ENCODE measurements at regions not wholly inside any gene's neighbourhood (a gene's known extent, or its start where the extent isn't known, plus 50 kb on each side); places are given as distances from the start of the nearest gene placed in this dataset.

DNA sequence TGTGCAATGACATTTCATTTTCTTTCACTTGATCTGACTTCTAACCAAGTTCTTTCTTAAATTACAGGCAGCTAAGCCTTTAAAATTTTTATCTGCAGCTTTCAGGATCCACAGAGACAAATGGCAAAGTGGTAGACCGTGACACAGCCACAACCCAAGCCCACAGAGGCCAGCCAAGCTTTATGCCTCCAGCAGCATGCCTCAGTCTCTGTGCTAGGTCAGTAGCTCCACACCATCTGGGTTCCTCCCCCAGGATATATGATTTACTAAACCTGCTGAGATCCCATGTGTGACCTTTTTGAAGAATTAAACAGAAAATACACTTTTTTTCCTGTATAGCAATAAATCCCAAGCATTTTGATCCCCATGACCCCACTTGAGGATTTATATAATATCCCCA is 290.4 kb upstream of the CAND1 start:
- H3K9me3 Mint-ChIP-seq: peaks cover 0 to 7% (median 0%) of the 10 kb centered on the region in 8 donors
- CTCF ChIA-PET (ENCODE audit: partially characterized antibody): no interaction called here
- no peak for DNase-seq
- POLR2A ChIA-PET (ENCODE audit: partially characterized antibody): no interaction called here
- no peaks in the 10 kb centered on the region for H3K36me3 Mint-ChIP-seq
- intact Hi-C loops (cut with micrococcal nuclease): no loop called here
- no peaks in the 10 kb centered on the region for H3K4me1 Mint-ChIP-seq
- H3K4me3 ChIP-seq (ENCODE audit: low read length in 2 of 2): no peak overlapping the region
- no peak overlapping the region for H3K27ac ChIP-seq (ENCODE audit: low read depth, low read length)
- H3K9me3 ChIP-seq (ENCODE audit: control insufficient read depth in 1 of 2, low read length in 2 of 2): no peaks in the 10 kb centered on the region
- no peaks in the 10 kb centered on the region for H3K36me3 ChIP-seq (ENCODE audit: insufficient read depth, low read length)
- no peak overlapping the region for H3K4me3 Mint-ChIP-seq
- H3K27ac Mint-ChIP-seq: no peak overlapping the region
- H3K4me1 ChIP-seq (ENCODE audit: insufficient read depth, low read length): no peaks in the 10 kb centered on the region
- H3K27me3 Mint-ChIP-seq: peaks cover 9 to 11% of the 10 kb centered on the region in 2 donors
- no peaks in the 10 kb centered on the region for H3K27me3 ChIP-seq (ENCODE audit: insufficient read depth, low read length)

DNA sequence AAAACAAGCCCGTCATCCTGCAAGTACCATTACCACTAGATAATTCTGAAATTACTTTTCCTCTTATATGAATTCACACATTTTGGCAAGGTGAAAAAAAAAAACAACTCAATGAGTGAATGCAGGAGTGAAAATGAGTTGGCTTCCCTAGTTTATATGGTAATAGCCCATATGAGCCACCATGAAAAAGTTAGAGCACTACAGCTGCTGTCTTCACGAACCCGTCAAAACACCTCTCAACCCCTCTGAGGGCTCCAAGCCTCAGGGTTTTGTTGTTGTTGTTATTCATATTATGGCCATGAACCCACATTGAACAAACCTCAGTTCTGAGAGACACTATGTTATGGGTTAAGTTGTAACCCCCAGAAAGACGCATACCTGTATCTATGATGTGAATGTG is 289.9 kb upstream of the CAND1 start:
- no peak for DNase-seq
- intact Hi-C loops (cut with micrococcal nuclease): no loop called here
- Histone ChIP-seq H3K9me3 (ENCODE audit: control insufficient read depth in 1 of 2, low read length in 2 of 2) (no peaks in the 10 kb centered on the region), H3K4me1 (ENCODE audit: insufficient read depth, low read length) (no peaks in the 10 kb centered on the region), H3K4me3 (ENCODE audit: low read length in 2 of 2) (no peak overlapping the region), H3K36me3 (ENCODE audit: insufficient read depth, low read length) (no peaks in the 10 kb centered on the region), H3K27me3 (ENCODE audit: insufficient read depth, low read length) (no peaks in the 10 kb centered on the region), H3K27ac (ENCODE audit: low read depth, low read length) (no peak overlapping the region)
- no peaks in the 10 kb centered on the region for H3K4me1 Mint-ChIP-seq
- no peaks in the 10 kb centered on the region for H3K36me3 Mint-ChIP-seq
- H3K4me3 Mint-ChIP-seq: no peak overlapping the region
- peaks cover 0 to 7% (median 0%) of the 10 kb centered on the region in 8 donors for H3K9me3 Mint-ChIP-seq
- ChIA-PET CTCF (ENCODE audit: partially characterized antibody) (no interaction called here), POLR2A (ENCODE audit: partially characterized antibody) (no interaction called here)
- H3K27ac Mint-ChIP-seq: no peak overlapping the region
- H3K27me3 Mint-ChIP-seq: peaks cover 9% of the 10 kb centered on the region in 2 donors

DNA sequence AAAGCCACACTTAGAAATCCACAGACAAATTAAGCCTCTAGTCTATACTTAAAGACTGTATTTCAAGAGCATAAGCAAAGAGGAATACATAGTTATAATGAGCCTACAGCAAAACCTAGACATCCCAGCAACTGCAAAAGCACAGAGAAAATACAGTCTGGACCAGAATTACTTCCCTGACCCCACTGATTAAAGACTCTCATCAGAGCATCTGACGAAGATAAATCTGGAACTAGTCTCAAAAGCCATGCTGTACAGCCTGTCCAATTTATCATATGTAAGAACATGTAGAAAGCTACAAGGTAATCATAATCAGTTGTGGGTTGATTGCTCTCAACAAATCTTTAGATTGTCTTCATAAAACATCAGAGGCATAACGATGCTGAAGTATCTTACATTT is 285.1 kb upstream of the CAND1 start:
- Histone ChIP-seq H3K4me3 (ENCODE audit: low read length in 2 of 2) (no peak overlapping the region), H3K36me3 (ENCODE audit: insufficient read depth, low read length) (no peaks in the 10 kb centered on the region), H3K4me1 (ENCODE audit: insufficient read depth, low read length) (no peaks in the 10 kb centered on the region), H3K27me3 (ENCODE audit: insufficient read depth, low read length) (no peaks in the 10 kb centered on the region), H3K9me3 (ENCODE audit: control insufficient read depth in 1 of 2, low read length in 2 of 2) (no peaks in the 10 kb centered on the region), H3K27ac (ENCODE audit: low read depth, low read length) (no peak overlapping the region)
- Mint-ChIP-seq H3K36me3 (no peaks in the 10 kb centered on the region), H3K4me3 (no peak overlapping the region), H3K4me1 (no peaks in the 10 kb centered on the region), H3K27ac (no peak overlapping the region), H3K9me3 (peaks cover 0 to 7% (median 0%) of the 10 kb centered on the region in 8 donors), H3K27me3 (peaks cover 6% of the 10 kb centered on the region in 2 donors)
- DNase-seq: no peak
- ChIA-PET POLR2A (ENCODE audit: partially characterized antibody) (no interaction called here), CTCF (ENCODE audit: partially characterized antibody) (no interaction called here)
- intact Hi-C loops (cut with micrococcal nuclease): no loop called here

DNA sequence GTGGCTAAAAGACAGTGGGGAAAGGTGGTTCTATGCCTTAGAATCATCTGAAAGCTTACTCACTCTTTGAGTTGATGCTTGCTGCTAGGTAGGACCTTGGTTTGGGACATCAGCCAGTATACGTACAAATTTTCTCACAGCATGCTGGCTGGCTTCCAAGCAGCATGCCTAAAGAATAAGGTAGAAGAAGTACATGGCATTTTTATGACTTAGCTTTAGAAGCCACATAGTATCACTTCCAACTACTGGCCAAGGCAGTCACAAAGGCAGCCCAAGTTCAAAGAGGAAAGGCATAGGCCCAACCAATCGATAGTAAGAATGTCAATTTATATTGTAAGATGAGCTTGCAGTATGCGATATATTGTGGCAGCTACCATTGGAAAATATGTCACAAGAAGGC is 284.2 kb upstream of the CAND1 start:
- Histone ChIP-seq H3K4me3 (ENCODE audit: low read length in 2 of 2) (no peak overlapping the region), H3K9me3 (ENCODE audit: control insufficient read depth in 1 of 2, low read length in 2 of 2) (no peaks in the 10 kb centered on the region), H3K27me3 (ENCODE audit: insufficient read depth, low read length) (no peaks in the 10 kb centered on the region), H3K4me1 (ENCODE audit: insufficient read depth, low read length) (no peaks in the 10 kb centered on the region), H3K36me3 (ENCODE audit: insufficient read depth, low read length) (no peaks in the 10 kb centered on the region), H3K27ac (ENCODE audit: low read depth, low read length) (no peak overlapping the region)
- H3K36me3 Mint-ChIP-seq: no peaks in the 10 kb centered on the region
- no peak overlapping the region for H3K27ac Mint-ChIP-seq
- CTCF ChIA-PET (ENCODE audit: partially characterized antibody): no interaction called here
- peaks cover 2% of the 10 kb centered on the region in 2 donors for H3K27me3 Mint-ChIP-seq
- POLR2A ChIA-PET (ENCODE audit: partially characterized antibody): no interaction called here
- DNase-seq: no peak
- intact Hi-C loops (cut with micrococcal nuclease): no loop called here
- peaks cover 0 to 7% (median 0%) of the 10 kb centered on the region in 8 donors for H3K9me3 Mint-ChIP-seq
- H3K4me3 Mint-ChIP-seq: no peak overlapping the region
- no peaks in the 10 kb centered on the region for H3K4me1 Mint-ChIP-seq

DNA sequence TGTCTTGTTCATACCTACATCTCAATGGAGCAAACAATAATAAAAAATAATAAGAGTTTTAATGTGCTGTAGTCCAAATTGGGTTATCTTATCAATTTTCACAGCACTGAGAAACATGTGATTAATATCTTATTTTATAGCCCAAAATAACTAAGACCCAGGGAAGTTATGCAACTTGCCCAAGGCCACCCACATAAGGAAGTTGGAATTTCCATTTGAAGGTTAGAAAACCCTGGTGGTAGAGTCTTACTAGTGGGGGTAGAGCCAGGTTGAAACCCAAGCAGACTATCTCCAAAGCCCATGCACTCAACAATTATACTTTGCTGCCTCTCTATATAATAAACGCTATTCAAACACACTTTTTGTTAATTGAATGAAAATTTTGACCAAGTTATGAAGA is 270.0 kb upstream of the CAND1 start:
- ChIA-PET CTCF (ENCODE audit: partially characterized antibody) (no interaction called here), POLR2A (ENCODE audit: partially characterized antibody) (no interaction called here)
- intact Hi-C loops (cut with micrococcal nuclease): no loop called here
- Mint-ChIP-seq H3K9me3 (peaks cover 0 to 3% (median 0%) of the 10 kb centered on the region in 8 donors), H3K27me3 (peaks cover 3% of the 10 kb centered on the region in 2 donors), H3K4me3 (no peak overlapping the region), H3K4me1 (no peaks in the 10 kb centered on the region), H3K27ac (no peak overlapping the region), H3K36me3 (no peaks in the 10 kb centered on the region)
- H3K36me3 ChIP-seq (ENCODE audit: insufficient read depth, low read length): no peaks in the 10 kb centered on the region
- H3K4me3 ChIP-seq (ENCODE audit: low read length in 2 of 2): no peak overlapping the region
- no peaks in the 10 kb centered on the region for H3K27me3 ChIP-seq (ENCODE audit: insufficient read depth, low read length)
- DNase-seq: no peak
- H3K4me1 ChIP-seq (ENCODE audit: insufficient read depth, low read length): no peaks in the 10 kb centered on the region
- no peak overlapping the region for H3K27ac ChIP-seq (ENCODE audit: low read depth, low read length)
- H3K9me3 ChIP-seq (ENCODE audit: control insufficient read depth in 1 of 2, low read length in 2 of 2): no peaks in the 10 kb centered on the region

DNA sequence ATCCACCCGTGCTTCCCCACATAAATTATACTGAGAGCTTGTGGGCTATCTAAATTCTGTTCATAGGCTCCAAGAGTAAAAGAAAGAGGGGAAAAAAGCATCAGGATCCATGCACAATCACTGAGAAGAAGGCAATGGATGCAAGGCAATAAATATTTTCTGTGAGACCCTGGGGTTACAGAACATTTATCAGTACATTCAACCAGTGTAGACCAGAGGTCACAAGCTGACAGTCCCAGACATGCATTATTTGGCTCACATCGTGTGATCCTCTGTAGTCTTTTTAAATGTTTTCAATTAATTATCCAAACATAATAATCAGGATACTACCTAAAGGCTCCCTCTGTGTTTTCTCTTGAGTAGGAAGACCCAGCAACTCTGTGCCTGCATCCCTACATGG is 267.9 kb upstream of the CAND1 start:
- ChIA-PET CTCF (ENCODE audit: partially characterized antibody) (no interaction called here), POLR2A (ENCODE audit: partially characterized antibody) (no interaction called here)
- Mint-ChIP-seq H3K27ac (no peak overlapping the region), H3K9me3 (peaks cover 0 to 3% (median 0%) of the 10 kb centered on the region in 8 donors), H3K4me3 (no peak overlapping the region), H3K4me1 (no peaks in the 10 kb centered on the region), H3K36me3 (no peaks in the 10 kb centered on the region), H3K27me3 (peaks cover 3% of the 10 kb centered on the region in 2 donors)
- no peak for DNase-seq
- H3K27me3 ChIP-seq (ENCODE audit: insufficient read depth, low read length): no peaks in the 10 kb centered on the region
- H3K36me3 ChIP-seq (ENCODE audit: insufficient read depth, low read length): no peaks in the 10 kb centered on the region
- H3K9me3 ChIP-seq (ENCODE audit: control insufficient read depth in 1 of 2, low read length in 2 of 2): no peaks in the 10 kb centered on the region
- H3K27ac ChIP-seq (ENCODE audit: low read depth, low read length): no peak overlapping the region
- intact Hi-C loops (cut with micrococcal nuclease): no loop called here
- no peak overlapping the region for H3K4me3 ChIP-seq (ENCODE audit: low read length in 2 of 2)
- H3K4me1 ChIP-seq (ENCODE audit: insufficient read depth, low read length): no peaks in the 10 kb centered on the region

DNA sequence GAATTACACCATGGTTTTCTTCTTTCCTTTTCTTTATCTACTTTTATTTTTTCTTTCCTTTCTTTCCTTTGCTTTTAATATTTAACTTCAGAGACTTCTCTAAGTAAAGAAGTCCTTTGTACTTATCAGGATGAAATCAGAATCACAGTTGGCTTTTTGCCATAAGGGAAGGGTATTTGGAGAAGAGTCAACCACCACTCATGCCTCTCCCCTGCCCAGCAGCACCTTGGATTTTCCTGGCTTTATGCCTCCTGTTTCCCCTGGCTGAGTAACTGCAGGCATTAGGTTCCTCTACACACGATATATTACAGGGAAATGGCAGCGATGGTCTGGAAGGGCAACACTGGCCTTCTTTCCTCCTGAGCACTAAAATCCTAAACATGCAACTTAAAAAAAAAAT is 266.4 kb upstream of the CAND1 start:
- Histone ChIP-seq H3K27ac (ENCODE audit: low read depth, low read length) (no peak overlapping the region), H3K36me3 (ENCODE audit: insufficient read depth, low read length) (no peaks in the 10 kb centered on the region), H3K4me3 (ENCODE audit: low read length in 2 of 2) (no peak overlapping the region), H3K4me1 (ENCODE audit: insufficient read depth, low read length) (no peaks in the 10 kb centered on the region), H3K9me3 (ENCODE audit: control insufficient read depth in 1 of 2, low read length in 2 of 2) (no peaks in the 10 kb centered on the region), H3K27me3 (ENCODE audit: insufficient read depth, low read length) (no peaks in the 10 kb centered on the region)
- POLR2A ChIA-PET (ENCODE audit: partially characterized antibody): no interaction called here
- Mint-ChIP-seq H3K27me3 (peaks cover 1 to 3% of the 10 kb centered on the region in 2 donors), H3K4me3 (no peak overlapping the region), H3K4me1 (no peaks in the 10 kb centered on the region), H3K9me3 (no peaks in the 10 kb centered on the region), H3K36me3 (no peaks in the 10 kb centered on the region), H3K27ac (no peak overlapping the region)
- intact Hi-C loops (cut with micrococcal nuclease): no loop called here
- no peak for DNase-seq
- CTCF ChIA-PET (ENCODE audit: partially characterized antibody): no interaction called here

DNA sequence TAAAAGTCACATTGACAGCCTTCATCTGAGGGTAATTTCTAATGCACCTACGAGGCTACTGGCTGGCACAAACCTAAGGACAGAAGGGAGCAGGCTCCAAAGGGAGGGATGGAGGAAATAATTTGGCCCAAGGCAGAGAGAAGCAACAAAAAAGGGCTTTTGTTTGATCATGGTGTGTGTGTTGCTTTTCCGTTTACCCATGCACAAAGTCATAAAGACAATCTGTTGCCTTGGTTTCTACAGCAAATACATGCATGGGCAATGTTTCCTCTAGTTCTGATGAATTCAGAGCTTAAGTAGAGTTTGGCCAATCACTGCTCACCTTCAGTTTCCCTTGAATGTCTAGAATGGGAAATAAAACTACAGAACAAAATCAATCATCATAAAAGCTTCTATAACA is 262.5 kb upstream of the CAND1 start:
- Histone ChIP-seq H3K27ac (ENCODE audit: low read depth, low read length) (no peak overlapping the region), H3K27me3 (ENCODE audit: insufficient read depth, low read length) (no peaks in the 10 kb centered on the region), H3K4me1 (ENCODE audit: insufficient read depth, low read length) (no peaks in the 10 kb centered on the region), H3K9me3 (ENCODE audit: control insufficient read depth in 1 of 2, low read length in 2 of 2) (no peaks in the 10 kb centered on the region), H3K4me3 (ENCODE audit: low read length in 2 of 2) (no peak overlapping the region), H3K36me3 (ENCODE audit: insufficient read depth, low read length) (no peaks in the 10 kb centered on the region)
- Mint-ChIP-seq H3K4me3 (no peak overlapping the region), H3K9me3 (no peaks in the 10 kb centered on the region), H3K27ac (no peak overlapping the region), H3K27me3 (peaks cover 0 to 2% of the 10 kb centered on the region in 2 donors), H3K4me1 (no peaks in the 10 kb centered on the region), H3K36me3 (no peaks in the 10 kb centered on the region)
- intact Hi-C loops (cut with micrococcal nuclease): no loop called here
- DNase-seq: no peak
- POLR2A ChIA-PET (ENCODE audit: partially characterized antibody): no interaction called here
- CTCF ChIA-PET (ENCODE audit: partially characterized antibody): no interaction called here
